ENCODE measurements at regions not wholly inside any gene's neighbourhood (a gene's known extent, or its start where the extent isn't known, plus 50 kb on each side); places are given as distances from the start of the nearest gene placed in this dataset.

DNA sequence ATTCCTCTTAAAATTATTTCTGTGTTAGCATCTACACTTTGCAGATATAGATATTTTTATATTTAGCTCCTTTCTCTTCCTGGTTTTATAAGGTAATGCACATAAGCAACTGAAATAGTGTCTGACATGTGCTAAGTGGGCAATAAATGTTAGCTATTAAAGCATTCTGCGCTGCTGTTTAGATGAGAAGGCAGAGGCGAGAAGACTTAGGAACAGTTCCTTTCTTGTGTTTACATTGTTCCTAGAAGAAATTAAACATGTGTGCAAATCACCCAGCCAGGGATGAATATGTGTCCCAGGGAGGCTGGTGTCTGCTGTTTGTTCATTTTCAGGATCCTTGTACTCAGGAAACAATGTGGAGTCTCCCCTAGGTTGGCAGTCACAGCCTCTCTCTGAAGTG, 292.3 kb downstream of the PMP22 start:
- H3K4me3 ChIP-seq (ENCODE audit: low read depth, low read length), result no peak overlapping the region

DNA sequence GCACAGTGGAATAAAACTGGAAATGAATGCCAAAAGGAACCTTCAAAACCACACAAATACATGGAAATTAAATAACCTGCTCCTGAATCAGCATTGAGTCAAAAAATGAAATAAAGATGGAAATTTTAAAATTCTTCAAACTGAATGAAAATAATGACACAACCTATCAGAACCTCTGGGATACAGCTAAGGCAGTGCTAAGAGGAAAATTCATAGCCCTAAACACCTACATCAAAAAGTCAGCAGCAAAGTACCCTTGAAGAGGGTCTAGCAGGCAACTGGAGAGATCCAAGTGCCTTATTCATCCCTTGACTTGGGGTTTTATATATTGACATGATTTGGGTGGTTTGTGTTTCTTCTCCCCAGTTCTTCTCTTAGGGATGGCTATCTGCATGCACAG, 294.1 kb downstream of the PMP22 start:
- no peak for DNase-seq (ENCODE audit: low read depth)
- TF ChIP-seq, protein P1, sequence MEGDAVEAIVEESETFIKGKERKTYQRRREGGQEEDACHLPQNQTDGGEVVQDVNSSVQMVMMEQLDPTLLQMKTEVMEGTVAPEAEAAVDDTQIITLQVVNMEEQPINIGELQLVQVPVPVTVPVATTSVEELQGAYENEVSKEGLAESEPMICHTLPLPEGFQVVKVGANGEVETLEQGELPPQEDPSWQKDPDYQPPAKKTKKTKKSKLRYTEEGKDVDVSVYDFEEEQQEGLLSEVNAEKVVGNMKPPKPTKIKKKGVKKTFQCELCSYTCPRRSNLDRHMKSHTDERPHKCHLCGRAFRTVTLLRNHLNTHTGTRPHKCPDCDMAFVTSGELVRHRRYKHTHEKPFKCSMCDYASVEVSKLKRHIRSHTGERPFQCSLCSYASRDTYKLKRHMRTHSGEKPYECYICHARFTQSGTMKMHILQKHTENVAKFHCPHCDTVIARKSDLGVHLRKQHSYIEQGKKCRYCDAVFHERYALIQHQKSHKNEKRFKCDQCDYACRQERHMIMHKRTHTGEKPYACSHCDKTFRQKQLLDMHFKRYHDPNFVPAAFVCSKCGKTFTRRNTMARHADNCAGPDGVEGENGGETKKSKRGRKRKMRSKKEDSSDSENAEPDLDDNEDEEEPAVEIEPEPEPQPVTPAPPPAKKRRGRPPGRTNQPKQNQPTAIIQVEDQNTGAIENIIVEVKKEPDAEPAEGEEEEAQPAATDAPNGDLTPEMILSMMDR (IDR thresholded peaks at IDR 0.05; ENCODE audit: low read depth, low read length, missing control alignments), result no peak
- no peak overlapping the region for H3K4me3 ChIP-seq (ENCODE audit: low read depth, low read length)

More for the DNA sequence above, 292.3 kb downstream of the PMP22 start:
- TF ChIP-seq, protein P1 (IDR thresholded peaks at IDR 0.05; ENCODE audit: low read depth, low read length, missing control alignments), result no peak
- no peak for DNase-seq (ENCODE audit: low read depth)

DNA sequence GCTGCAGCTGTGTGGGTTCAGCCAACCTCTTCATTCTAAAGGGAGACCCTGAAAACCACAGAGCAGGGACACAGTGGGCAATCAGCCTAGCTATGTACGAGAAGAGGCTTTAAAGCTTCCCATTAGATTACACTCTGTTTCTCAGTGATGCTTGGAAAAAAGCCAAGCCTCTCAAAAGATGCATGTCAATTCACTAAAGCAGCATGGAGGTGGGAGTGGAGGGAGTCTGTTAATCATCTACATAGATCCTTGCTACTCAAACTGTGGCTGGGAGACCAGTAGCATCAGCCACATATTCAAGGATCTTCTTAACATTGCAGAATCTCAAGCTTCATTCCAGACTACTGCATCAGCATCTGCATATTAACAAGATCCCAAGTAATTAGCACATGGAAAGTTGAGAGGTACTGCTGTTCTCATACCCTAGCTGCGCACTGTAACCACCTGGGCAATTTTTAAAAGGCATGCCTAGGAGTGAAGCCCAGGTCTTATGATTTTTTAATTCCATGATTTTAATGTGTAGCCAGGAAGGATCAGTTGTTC, 305.9 kb downstream of the PMP22 start:
- no peak for DNase-seq (ENCODE audit: low read depth)
- TF ChIP-seq, protein P1 (IDR thresholded peaks at IDR 0.05; ENCODE audit: low read depth, low read length, missing control alignments), result no peak
- no peak overlapping the region for H3K4me3 ChIP-seq (ENCODE audit: low read depth, low read length)

DNA sequence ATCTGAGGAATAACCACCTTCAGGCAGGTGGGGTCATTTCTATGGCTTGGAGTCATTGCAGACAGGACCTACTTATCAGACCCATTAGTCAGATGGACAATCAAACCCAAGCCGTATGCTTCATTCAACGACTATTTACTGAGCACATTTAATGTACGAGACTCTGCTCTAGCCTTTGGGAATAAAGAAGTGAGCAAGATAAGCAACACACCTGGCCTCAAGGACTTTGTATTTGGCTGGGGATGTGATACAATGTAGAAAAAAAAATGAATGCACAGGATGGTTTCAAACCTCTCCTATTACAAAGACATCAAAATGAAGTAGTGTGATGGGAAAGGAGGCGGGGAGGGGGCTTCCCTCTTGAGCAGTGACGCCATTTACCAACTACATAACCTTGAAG, 311.7 kb downstream of the PMP22 start:
- no peak for DNase-seq (ENCODE audit: low read depth)
- H3K4me3 ChIP-seq (ENCODE audit: low read depth, low read length), result no peak overlapping the region
- TF ChIP-seq, protein P1 (IDR thresholded peaks at IDR 0.05; ENCODE audit: low read depth, low read length, missing control alignments), result no peak

DNA sequence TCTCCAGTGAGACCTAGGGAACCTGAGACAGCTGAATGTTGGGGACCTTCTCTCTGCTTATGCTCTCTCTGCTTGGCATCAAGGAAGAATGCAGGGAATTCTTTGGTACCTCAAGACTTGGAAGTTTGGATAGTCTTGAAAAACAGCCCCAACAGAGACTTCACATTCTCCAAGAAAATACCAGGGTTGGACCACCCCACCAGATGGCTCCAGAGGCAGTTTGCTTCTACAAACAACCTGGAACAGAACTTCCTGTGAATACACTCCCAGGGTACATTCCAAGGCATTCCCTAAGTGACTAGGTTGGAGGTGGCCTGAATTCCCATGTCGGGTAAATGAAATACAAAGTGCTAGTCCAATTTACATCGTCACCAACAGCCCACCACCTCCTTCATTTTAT, 314.4 kb downstream of the PMP22 start:
- no peak for DNase-seq (ENCODE audit: low read depth)
- TF ChIP-seq, protein P1 (IDR thresholded peaks at IDR 0.05; ENCODE audit: low read depth, low read length, missing control alignments), result no peak
- H3K4me3 ChIP-seq (ENCODE audit: low read depth, low read length), result no peak overlapping the region

DNA sequence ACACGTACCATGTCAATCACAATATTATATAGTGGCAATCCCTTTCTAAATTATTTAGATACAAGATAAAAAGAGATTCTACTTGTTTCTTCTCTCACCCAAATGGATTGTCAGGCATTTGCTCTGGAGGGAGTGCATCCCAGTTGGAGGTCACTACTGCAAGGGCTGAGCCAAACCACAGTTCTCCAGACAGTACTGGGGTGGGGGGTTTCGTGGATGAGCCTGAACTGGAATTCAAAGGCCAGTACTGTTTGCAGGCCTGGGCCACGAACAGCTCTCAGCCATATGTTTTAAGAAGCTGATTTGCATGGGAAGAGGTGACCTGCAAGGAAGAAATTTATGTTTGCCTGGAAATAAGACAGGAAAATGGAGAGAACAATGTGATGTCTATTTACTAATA, 314.9 kb downstream of the PMP22 start:
- TF ChIP-seq, protein P1 (IDR thresholded peaks at IDR 0.05; ENCODE audit: low read depth, low read length, missing control alignments), result no peak
- no peak overlapping the region for H3K4me3 ChIP-seq (ENCODE audit: low read depth, low read length)
- DNase-seq (ENCODE audit: low read depth), result no peak

DNA sequence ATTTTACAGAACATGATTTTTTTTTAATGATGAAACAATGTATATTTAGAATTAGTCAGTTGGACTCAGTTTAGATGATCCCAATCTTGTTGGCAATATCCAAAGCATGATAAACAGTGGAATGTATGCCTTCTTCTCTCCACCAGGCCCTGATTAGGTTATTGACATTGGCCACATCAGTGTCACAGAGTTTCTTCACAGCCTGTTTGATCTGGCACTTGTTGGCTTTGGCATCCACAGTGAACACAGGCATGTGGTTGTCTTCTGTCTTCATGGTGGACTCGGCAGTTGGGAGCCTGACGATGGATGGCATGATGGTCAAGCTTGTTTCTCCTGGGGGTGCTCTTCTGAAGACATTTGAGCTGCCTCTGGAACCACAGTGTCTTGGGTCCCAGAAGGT, 317.5 kb downstream of the PMP22 start:
- TF ChIP-seq, protein P1 (IDR thresholded peaks at IDR 0.05; ENCODE audit: low read depth, low read length, missing control alignments), result no peak
- DNase-seq (ENCODE audit: low read depth), result no peak
- H3K4me3 ChIP-seq (ENCODE audit: low read depth, low read length), result no peak overlapping the region

Data from GM12864 (cell line).